Stimulated activated naive B cell treated with anti-CD40 and anti-IgM and Interleukin-4, amounts not matched to agents 10 μg/mL and 1 μg/mL and 100 μg/mL, for 72 hours (primary cell): ENCODE measurements at regions not wholly inside any gene's neighbourhood (a gene's known extent, or its start where the extent isn't known, plus 50 kb on each side); places are given as distances from the start of the nearest gene placed in this dataset.

Experiments used
- ATAC-seq, 2 donors: fragments of 150-1000 bp; cut with Tn5 transposase; replicated peaks; 2 replicates each; pipeline ENCODE4 v1.10.0; 2021; ENCODE audit warnings: moderate library complexity in 1 of 2
- DNase-seq: peaks from one replicate; pipeline ENCODE4 v3.0.0; 2021
- H3K27ac Mint-ChIP-seq: one replicate; pipeline ENCODE4 v1.8.0; 2022; ENCODE audit warnings: mild to moderate bottlenecking, mixed read lengths
- H3K27me3 Mint-ChIP-seq, 2 donors: one replicate each; pipeline ENCODE4 v1.8.0; 2022; ENCODE audit warnings: mixed read lengths in 2 of 2
- H3K36me3 Mint-ChIP-seq, 2 donors: one replicate each; pipeline ENCODE4 v1.8.0; 2022; ENCODE audit warnings: mixed read lengths in 2 of 2, mild to moderate bottlenecking in 1 of 2
- H3K4me1 Mint-ChIP-seq, 2 donors: one replicate each; pipeline ENCODE4 v1.8.0; 2022; ENCODE audit warnings: mixed read lengths in 2 of 2, mild to moderate bottlenecking in 1 of 2
- H3K4me3 Mint-ChIP-seq, 2 donors: one replicate each; pipeline ENCODE4 v1.8.0; 2022; ENCODE audit warnings: mild to moderate bottlenecking in 2 of 2, mixed read lengths in 2 of 2, moderate library complexity in 1 of 2
- H3K9me3 Mint-ChIP-seq, 2 donors: one replicate each; pipeline ENCODE4 v1.8.0; 2022; ENCODE audit warnings: mixed read lengths in 2 of 2, mild to moderate bottlenecking in 1 of 2

DNA sequence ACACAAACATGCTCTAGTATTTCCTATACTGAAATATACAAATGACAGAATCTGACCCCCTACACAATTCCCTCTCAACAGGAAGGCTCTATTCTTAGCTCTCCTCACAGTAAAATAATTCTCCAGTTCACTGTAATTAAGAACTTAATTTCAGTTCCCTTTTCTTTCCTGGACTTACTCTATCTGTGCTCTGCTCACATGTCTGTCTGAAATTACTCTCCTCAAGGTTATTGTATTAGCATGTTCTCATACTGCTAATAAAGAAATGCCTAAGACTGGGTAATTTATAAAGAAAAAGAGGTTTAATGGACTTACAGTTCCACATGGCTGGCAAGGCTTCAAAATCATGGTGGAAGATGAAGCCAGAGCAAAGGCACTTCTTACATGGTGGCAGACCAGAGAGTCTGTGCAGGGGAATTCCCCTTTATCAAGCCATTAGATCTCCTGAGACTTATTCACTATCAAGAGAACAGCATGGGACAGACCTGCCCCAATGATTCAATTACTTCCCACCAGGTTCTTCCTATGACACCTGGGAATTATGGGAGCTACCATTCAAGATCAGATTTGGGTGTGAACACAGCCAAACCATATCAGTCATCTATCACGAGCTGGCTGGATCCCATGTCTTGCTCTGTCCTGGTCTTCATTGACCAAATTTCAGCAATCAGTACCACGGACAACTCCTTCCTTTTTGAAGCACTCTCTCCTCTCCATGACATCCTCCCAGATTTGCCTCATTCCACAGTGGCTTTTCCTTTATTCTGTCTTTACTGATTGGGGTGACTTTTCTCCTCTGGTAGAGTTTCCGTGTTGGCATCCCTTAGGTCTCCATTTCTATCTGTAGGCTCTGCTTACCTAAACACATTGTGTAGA is 110.9 kb downstream of the GALR1 start:
- Mint-ChIP-seq H3K27me3 (peaks cover 8 to 18% of the 10 kb centered on the region in 2 donors), H3K9me3 (peaks cover 20 to 26% of the 10 kb centered on the region in 2 donors), H3K27ac (peak overlapping the region; percentile 89), H3K4me1 (peaks cover 16 to 18% of the 10 kb centered on the region in 2 donors), H3K36me3 (peaks cover 5 to 13% of the 10 kb centered on the region in 2 donors), H3K4me3 (peak overlapping the region in 1 of 2 donors; percentile 11)
- DNase-seq (no peak), ATAC-seq (peak; percentile 94 to 96)

DNA sequence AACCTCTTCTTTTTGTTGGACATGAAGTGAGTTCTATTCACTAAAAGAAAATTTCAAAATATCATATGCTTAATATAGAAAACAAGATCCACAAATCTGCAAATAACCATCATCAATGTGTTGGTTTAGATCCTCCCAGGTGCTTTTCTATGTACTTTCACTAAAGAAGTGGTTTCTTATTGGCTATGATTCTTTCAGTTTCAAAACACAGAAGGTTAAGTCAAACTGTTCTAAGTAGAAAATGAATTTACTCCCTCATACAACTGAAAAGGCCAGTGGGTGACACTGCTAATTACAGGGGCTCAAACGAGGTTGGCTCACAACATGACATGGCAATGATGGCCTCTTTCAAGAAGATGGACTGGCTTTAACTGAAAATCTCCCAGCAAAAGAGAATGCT is 111.7 kb downstream of the GALR1 start:
- H3K4me1 Mint-ChIP-seq, result peaks cover 16 to 18% of the 10 kb centered on the region in 2 donors
- DNase-seq (no peak), ATAC-seq (no peak)
- peaks cover 5 to 13% of the 10 kb centered on the region in 2 donors for H3K36me3 Mint-ChIP-seq
- peaks cover 20 to 24% of the 10 kb centered on the region in 2 donors for H3K9me3 Mint-ChIP-seq
- no peak overlapping the region for H3K4me3 Mint-ChIP-seq
- no peak overlapping the region for H3K27ac Mint-ChIP-seq
- peaks cover 10 to 20% of the 10 kb centered on the region in 2 donors for H3K27me3 Mint-ChIP-seq

GRCh38 chr18:77365667-77366066 is 116.0 kb downstream of the GALR1 start:
- peaks cover 0 to 5% of the 10 kb centered on the region in 2 donors for H3K36me3 Mint-ChIP-seq
- peaks cover 4 to 5% of the 10 kb centered on the region in 2 donors for H3K4me1 Mint-ChIP-seq
- no peak overlapping the region for H3K4me3 Mint-ChIP-seq
- peaks cover 10 to 30% of the 10 kb centered on the region in 2 donors for H3K27me3 Mint-ChIP-seq
- peaks cover 16 to 18% of the 10 kb centered on the region in 2 donors for H3K9me3 Mint-ChIP-seq
- no peak overlapping the region for H3K27ac Mint-ChIP-seq
- no peak for DNase-seq
- ATAC-seq, result no peak

- Mint-ChIP-seq H3K36me3 (peaks cover 0 to 5% of the 10 kb centered on the region in 2 donors), H3K27ac (no peak overlapping the region), H3K4me1 (peaks cover 0 to under 1% of the 10 kb centered on the region in 2 donors), H3K4me3 (no peak overlapping the region), H3K27me3 (peaks cover 10 to 30% of the 10 kb centered on the region in 2 donors), H3K9me3 (peaks cover 14 to 16% of the 10 kb centered on the region in 2 donors)
- ATAC-seq, result no peak
- no peak for DNase-seq
Observed at GRCh38 chr18:77366067-77366719, 116.5 kb downstream of the GALR1 start.

DNA sequence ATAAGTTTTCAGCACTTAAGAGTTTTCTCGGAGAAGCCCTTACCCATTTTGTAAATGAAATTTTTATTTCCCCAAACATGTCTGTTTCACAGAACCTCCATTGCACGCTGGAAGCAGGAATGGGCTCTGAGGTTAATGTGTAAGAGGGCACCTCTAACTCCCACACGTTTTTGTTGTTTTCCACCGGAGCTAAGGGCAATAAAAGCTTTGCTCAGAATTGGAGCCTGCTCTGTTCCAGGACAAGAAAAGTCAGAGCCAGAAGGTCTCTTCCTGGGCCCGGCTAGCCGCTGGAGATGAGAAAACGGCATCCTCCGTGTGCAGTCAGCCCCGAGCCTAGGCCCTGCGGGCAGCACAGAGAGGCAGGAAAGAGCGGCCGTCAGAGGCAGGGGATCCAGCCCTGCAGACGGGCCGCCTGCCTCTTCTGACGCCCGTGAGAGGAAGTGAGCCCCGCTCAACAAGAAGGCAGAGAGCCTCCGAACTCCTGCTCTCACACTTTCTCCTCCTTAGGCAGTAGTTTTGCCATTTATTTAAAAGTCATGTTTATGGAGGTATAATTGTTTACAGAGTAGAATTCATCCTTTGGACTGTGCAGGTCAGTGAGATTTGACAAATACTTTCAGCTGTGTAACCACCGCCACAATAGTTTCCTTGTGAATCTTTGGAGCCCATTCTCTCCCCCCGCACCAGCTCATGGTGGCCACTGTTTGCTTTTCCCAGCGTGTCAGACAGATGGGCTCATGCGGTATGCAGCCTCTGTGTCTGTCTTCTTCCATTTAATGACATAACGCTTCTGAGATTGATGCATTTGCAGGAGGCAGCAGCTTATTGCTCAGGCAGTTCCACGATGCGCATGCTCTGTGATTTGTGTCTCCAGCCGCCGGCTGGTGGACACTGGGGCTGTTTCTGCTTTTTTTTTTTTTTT is 117.3 kb downstream of the GALR1 start:
- Mint-ChIP-seq H3K4me3 (no peak overlapping the region), H3K9me3 (peaks cover 13 to 16% of the 10 kb centered on the region in 2 donors), H3K4me1 (no peaks in the 10 kb centered on the region), H3K36me3 (peaks cover 0 to 5% of the 10 kb centered on the region in 2 donors), H3K27ac (no peak overlapping the region), H3K27me3 (peaks cover 10 to 36% of the 10 kb centered on the region in 2 donors)
- DNase-seq (no peak), ATAC-seq (no peak)

- Mint-ChIP-seq H3K4me3 (no peak overlapping the region), H3K27me3 (peaks cover 15 to 36% of the 10 kb centered on the region in 2 donors), H3K9me3 (peaks cover 5 to 6% of the 10 kb centered on the region in 2 donors), H3K27ac (no peak overlapping the region), H3K4me1 (no peaks in the 10 kb centered on the region), H3K36me3 (no peaks in the 10 kb centered on the region)
- no peak for ATAC-seq
- no peak for DNase-seq
Observed at GRCh38 chr18:77369644-77370043, 120.0 kb downstream of the GALR1 start.

DNA sequence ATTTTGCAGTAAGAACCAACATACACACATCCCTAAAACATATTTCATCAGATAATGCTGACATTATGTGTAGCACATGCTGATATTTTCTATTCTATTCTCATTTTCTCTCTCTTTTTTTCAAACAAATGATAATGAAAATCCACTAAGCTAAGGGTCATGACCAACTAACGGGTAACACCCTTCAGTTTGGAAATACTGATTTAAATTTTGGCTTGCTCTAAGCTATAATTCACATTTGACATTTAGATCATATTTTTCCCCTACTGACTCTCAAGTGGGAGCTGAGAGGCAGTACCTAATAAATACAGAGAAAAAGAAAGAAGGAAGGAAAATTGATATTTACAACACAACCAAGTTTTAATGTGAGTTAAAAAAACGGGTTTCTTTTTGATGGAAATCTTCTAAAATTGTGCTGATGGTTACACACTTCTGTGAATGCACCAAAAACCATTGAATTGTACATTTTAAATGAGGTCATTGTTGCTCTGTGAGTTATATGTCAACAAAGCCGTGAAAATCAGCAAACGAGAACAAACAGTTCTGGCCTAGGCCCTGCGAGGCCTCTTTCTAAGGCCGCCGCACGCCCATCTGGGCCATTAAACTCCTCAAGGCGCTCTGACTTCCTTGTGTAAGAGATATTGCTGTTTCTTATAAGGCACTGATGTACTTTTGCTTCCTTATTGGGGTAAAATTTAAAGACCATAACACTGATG is 124.2 kb downstream of the GALR1 start:
- H3K4me1 Mint-ChIP-seq, result no peaks in the 10 kb centered on the region
- H3K36me3 Mint-ChIP-seq, result no peaks in the 10 kb centered on the region
- no peak for ATAC-seq
- no peak overlapping the region for H3K4me3 Mint-ChIP-seq
- H3K9me3 Mint-ChIP-seq, result peaks cover 5 to 6% of the 10 kb centered on the region in 2 donors
- DNase-seq, result no peak
- H3K27me3 Mint-ChIP-seq, result peaks cover 10 to 16% of the 10 kb centered on the region in 2 donors
- no peak overlapping the region for H3K27ac Mint-ChIP-seq

GRCh38 chr18:77374446-77374805 is 124.8 kb downstream of the GALR1 start:
- ATAC-seq (no peak), DNase-seq (no peak)
- Mint-ChIP-seq H3K4me1 (no peaks in the 10 kb centered on the region), H3K4me3 (no peak overlapping the region), H3K27me3 (peaks cover 10 to 12% of the 10 kb centered on the region in 2 donors), H3K36me3 (no peaks in the 10 kb centered on the region), H3K27ac (no peak overlapping the region), H3K9me3 (peaks cover 5% of the 10 kb centered on the region in 2 donors)

GRCh38 chr18:77376043-77376732 is 126.5 kb downstream of the GALR1 start:
- peaks cover 5 to 6% of the 10 kb centered on the region in 2 donors for H3K27me3 Mint-ChIP-seq
- no peak for DNase-seq
- ATAC-seq, result no peak
- H3K4me1 Mint-ChIP-seq, result no peaks in the 10 kb centered on the region
- H3K4me3 Mint-ChIP-seq, result no peak overlapping the region
- no peak overlapping the region for H3K27ac Mint-ChIP-seq
- no peaks in the 10 kb centered on the region for H3K9me3 Mint-ChIP-seq
- no peaks in the 10 kb centered on the region for H3K36me3 Mint-ChIP-seq

GRCh38 chr18:77376733-77377094 is 127.1 kb downstream of the GALR1 start:
- no peak for DNase-seq
- no peak for ATAC-seq
- H3K4me3 Mint-ChIP-seq, result no peak overlapping the region
- H3K4me1 Mint-ChIP-seq, result no peaks in the 10 kb centered on the region
- no peaks in the 10 kb centered on the region for H3K36me3 Mint-ChIP-seq
- H3K27me3 Mint-ChIP-seq, result peaks cover 2 to 5% of the 10 kb centered on the region in 2 donors
- H3K27ac Mint-ChIP-seq, result no peak overlapping the region
- H3K9me3 Mint-ChIP-seq, result no peaks in the 10 kb centered on the region

- H3K36me3 Mint-ChIP-seq, result no peaks in the 10 kb centered on the region
- H3K4me1 Mint-ChIP-seq, result no peaks in the 10 kb centered on the region
- DNase-seq, result no peak
- H3K27ac Mint-ChIP-seq, result no peak overlapping the region
- ATAC-seq, result peak in 1 of 2 donors; percentile 23
- no peaks in the 10 kb centered on the region for H3K9me3 Mint-ChIP-seq
- peaks cover 6 to 12% of the 10 kb centered on the region in 2 donors for H3K27me3 Mint-ChIP-seq
- H3K4me3 Mint-ChIP-seq, result no peak overlapping the region
Observed at GRCh38 chr18:77377813-77378212, 128.2 kb downstream of the GALR1 start.

DNA sequence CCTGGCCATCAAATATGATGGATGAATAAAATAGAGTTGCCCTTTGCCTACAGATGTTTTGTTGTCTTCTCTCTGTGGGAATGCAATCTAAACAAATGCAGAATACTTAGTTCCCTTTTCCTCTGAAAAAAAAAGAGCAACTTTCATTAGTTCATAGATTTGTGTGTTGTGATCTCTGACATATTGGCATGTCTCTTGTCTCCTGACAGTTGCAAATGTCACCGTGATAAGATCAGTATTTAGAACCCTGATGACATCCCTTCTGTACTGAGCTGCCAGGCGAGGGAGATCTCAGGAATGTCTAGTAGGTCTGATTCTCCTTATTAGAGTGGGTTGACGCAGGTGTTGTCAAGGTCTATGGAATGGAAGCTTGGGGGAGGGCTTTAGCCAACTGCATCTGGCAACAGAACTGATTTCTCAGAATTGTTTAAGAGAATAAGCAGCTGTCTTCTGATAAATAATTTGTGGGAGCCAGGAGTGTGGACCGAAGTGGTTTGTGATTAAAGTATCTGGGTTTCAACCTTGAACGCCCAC is 130.4 kb downstream of the GALR1 start:
- Mint-ChIP-seq H3K27me3 (peaks cover 10 to 16% of the 10 kb centered on the region in 2 donors), H3K9me3 (no peaks in the 10 kb centered on the region), H3K4me3 (no peak overlapping the region), H3K27ac (no peak overlapping the region), H3K36me3 (no peaks in the 10 kb centered on the region), H3K4me1 (no peaks in the 10 kb centered on the region)
- no peak for DNase-seq
- ATAC-seq, result no peak

- no peak for ATAC-seq
- Mint-ChIP-seq H3K9me3 (no peaks in the 10 kb centered on the region), H3K4me3 (no peak overlapping the region), H3K27me3 (peaks cover 10 to 16% of the 10 kb centered on the region in 2 donors), H3K27ac (no peak overlapping the region), H3K36me3 (no peaks in the 10 kb centered on the region), H3K4me1 (no peaks in the 10 kb centered on the region)
- no peak for DNase-seq
Observed at GRCh38 chr18:77380695-77381094, 131.0 kb downstream of the GALR1 start.
